ENCODE measurements at regions not wholly inside any gene's neighbourhood (a gene's known extent, or its start where the extent isn't known, plus 50 kb on each side); places are given as distances from the start of the nearest gene placed in this dataset.
"Not testable (repeated sequence)": the region's sequence is repeated elsewhere in the genome, so short reads cannot be mapped to it uniquely, and the experiment has no call there.

DNA sequence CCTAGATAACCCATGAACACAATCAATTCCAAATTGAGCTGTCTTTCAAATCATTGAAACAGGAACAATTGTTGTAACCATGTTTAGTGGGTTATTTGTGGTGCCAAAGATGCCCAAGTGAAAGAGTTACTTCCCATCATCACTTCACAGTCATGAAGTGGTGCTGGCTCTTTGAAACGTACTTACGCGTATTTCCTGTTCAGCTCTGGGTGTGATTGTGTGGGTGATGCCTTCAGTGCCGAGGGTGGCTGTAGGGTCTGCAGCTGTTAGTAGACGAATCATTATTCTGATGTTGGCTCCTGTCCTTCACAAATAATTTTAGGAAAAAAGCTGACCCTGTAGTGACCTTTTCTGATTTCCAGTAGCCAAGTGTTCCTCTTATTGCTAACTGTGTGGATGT lies 323.1 kb upstream of the KIAA1217 start:
- no peak for DNase-seq

DNA sequence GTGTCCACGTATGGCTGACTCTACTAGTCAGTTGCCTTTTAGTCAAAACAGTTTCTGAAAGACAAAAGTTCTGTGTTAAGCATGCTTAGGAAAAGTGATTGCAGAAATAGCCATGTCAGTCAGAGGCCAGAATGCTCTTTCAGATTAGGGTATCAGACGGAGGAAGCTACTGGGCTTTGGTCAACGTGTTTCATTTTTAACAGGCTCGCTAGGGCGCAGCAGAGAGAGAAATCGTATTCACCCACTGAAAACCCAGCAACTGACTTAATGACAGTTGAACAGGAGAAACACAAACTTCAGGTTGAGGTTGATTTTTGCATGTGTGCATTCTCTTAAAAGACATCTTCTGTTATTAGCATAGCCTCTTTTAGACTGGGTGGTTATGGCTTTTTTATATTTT lies 322.6 kb upstream of the KIAA1217 start:
- no peak for DNase-seq

DNA sequence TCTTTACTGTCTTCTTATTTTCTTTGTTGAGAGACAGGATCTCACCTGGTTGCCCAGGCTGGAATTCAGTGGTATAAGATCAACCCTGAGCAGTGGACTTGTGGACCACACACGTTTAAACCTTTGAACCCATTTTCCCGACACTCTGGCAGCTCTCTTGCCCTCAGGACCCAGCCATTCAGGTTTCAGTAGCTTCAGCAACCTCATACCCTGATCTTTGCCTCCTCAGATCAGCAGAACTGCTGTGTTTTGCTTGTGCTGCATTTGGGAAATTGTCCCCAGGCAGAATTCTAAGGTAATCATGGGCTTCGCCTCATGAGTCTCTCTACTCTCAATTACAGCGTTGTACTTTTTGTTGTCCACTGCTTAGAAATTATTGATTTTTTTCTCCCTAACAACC lies 317.6 kb upstream of the KIAA1217 start:
- DNase-seq, result no peak

DNA sequence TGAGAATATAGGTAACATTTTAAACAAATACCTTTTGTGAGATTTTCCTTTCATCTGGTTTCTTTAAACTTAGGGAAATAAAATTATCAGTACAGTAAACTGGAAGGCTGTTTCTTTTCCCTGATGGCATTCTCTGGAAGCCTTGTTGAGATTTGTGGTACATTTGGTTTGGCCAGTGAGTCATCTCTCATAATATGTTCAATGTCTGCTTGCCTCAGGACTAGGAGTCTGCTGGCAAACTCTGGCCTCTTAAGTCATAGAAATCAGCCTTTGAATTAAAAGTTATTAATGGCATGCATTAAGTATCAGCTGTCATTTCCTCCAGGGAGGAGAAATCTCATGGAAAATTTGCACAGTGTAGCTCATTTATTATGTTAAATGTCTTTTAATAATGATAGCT lies 316.6 kb upstream of the KIAA1217 start:
- no peak for DNase-seq

DNA sequence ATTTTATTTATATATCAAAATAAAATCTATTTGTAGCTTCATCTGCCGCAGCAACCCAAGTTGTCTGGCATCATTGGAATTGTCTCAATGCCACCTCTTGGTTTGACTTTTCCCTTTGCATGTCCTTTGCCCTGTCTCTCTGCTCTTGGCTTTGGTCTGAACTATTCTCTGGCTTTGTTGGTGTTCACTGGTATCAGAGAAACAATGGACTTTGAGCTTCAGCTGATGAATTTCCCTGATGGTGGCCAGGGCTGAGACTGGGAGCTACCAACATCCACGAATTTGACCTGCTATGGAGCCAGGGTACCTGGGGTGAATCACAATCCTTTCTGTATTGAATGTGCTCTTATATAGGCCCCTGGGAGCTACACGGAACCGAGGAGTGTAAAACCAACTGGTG lies 311.7 kb upstream of the KIAA1217 start:
- DNase-seq, result no peak

DNA sequence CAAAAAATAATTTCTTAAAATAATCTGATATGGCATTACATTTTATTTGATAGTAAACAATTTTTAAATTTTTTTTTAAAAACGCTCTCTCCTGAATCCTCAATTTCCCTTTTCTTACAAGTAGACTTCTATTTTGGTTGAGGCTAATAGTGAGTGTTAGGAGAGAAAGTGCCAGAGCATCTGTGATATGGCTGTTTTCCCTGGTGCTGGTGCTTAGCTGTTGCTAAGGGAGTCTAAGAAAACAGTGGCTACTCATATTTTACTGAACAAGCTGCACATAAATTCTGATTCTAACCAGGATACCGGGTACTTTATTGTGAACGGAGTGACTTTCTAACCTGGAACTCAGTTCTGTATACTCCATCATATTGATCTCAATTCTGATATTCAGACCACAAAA lies 311.1 kb upstream of the KIAA1217 start:
- no peak for DNase-seq

DNA sequence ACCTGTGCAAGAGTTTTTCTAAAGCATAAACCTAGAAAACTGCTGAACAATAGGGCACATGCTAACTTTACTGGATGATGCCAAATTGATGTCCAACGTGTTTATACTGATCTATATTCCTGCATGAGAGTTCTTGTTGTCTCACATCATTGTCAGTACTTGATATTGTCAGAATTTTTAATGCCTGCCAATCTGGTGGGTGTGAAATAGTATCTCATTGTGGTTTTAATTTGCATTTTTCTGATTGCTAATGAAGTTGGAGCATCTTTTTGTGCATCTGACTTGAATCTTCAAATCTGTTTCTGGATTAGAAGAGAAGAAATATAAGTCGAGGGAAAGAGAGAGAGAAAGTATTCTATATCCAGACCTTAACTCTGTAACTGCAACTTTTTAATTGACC lies 309.8 kb upstream of the KIAA1217 start:
- no peak for DNase-seq

DNA sequence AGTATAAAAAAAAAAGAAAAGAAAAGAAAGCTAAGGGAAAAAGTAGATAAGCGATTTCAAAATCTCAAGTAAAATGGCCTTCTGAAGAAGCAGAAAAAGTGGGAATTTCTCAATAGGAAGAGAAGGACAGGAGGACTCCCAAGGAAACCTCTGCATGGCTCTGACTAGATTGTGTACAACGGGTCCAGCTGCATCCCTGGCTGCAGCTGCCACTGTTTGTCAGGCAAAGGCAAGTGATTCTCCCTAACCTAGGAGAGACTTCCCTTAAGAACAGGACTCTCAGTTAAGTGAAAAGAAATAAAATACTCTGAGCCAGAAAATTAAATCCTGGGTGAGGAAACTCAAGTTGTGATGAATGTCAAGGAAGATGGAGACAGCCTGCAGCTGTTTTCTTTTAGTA lies 298.6 kb upstream of the KIAA1217 start:
- DNase-seq, result no peak

DNA sequence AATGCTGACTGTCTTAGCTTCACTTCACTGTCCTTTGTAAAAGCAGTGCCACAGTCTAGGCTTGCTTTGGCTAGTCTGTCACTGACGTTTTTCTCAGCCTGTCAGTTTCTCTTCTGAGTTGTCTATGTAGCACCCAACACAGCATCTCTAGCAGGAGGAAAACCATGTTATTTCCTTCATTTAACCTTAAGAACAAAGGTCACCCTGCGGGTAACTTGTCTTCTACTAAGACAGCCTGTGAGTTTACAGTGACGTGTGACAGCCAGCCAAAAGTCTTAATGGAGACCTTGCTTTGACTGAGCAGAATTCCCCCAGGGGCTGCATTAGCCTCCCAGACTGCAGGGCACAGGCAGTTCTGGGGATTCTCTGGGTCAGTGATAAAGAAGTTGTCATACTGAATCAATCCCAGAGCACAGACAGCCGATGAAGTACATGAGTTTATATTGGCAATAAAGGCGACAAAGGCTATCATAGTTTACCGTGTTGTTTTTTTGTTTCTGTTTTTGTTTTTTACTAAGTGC lies 296.0 kb upstream of the KIAA1217 start:
- no peak for DNase-seq

DNA sequence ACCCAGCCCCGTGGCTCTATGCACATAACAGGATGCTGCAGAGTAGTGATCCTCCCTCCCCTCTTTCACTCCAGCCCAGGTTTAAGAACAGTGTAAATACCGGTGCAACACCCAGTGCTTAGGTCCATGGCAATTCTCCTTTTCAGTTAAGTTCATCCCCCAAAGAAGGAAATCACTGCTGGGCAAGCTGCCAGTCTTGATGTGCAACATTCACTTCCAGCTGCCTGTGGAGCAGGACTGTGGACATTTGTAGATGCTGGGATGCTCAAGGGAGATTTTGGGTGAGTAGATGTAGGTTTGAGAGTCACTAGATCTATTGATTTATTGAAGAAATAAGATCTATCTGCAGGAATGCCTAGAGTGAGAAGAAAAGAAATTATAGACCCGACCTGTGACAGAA lies 294.3 kb upstream of the KIAA1217 start:
- DNase-seq, result no peak

DNA sequence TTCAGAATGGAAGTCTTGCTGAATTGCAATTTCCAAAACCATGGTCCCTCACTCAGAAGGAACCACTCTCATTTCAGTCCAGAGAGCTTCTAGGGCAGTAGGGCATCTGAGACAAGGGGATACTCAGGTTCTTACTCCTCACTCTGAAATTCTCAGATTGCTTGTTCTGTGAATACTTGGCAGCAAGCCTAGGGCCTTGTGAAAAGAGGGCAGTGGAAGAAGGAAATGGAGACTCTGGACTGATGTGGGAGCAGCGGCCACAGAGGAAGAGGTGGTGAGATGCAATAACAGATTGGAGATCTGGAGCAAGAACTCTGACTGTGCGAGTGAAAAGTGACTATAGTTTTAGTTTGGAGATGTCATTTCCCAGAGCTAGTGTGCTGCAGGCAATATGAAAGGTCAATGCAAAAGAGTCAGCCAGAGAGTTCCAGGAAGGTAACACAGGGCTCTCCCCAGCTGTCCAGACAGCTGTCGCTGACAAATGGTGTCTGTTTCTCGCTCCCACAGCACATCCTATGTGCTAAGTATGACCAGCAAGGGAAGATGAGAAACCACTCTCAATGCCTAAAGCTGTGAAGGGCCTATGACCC lies 291.6 kb upstream of the KIAA1217 start:
- DNase-seq, result peak; percentile 50

DNA sequence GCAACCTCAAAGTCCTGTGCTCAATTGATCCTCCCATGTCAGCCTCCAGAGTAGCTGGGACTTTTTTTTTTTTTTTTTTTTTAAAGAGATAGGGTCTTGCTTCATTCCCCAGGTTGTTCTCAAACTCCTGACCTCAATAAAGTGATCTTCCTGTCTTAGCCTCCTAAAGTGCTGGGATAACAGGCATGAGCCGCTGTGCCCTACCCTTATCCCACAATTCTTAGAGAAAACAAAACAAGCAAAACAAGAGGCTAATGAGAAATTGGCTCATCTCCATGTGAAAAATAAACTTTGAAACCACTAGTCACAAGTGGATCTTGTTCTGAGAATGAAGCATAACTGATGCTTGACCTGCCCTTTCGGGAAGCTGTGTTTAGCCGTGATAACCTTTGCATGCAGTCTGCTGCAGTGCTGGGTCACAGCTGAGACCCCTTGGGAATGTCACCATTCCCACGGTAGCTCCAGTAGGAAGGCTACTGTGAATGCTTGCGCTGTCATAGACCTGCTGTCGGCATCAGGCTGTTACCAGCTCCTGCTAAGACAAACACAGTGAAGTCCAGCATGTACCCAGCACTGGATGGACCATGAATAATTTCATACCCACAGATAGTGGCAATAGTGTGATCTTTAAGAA lies 290.7 kb upstream of the KIAA1217 start:
- peak; percentile 18 for DNase-seq

DNA sequence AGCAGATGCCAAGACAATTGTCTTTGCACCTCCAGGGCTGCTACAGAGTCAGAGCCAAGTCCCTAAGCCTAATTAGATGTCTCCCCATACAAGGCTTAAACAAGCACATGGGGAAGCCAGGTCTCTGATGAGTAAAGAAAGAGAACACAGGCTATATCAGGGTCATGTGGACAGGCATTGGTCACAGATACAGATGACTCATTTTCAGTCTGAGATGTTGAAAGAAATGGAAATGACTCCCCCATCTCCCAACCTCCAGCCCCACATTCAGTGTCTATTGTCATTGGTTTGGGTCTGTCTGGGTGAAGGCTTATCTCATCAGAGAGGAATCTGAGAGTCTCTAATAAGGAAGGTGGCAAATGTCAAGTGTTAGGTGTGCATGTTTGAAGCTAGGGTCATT lies 290.1 kb upstream of the KIAA1217 start:
- DNase-seq, result no peak

DNA sequence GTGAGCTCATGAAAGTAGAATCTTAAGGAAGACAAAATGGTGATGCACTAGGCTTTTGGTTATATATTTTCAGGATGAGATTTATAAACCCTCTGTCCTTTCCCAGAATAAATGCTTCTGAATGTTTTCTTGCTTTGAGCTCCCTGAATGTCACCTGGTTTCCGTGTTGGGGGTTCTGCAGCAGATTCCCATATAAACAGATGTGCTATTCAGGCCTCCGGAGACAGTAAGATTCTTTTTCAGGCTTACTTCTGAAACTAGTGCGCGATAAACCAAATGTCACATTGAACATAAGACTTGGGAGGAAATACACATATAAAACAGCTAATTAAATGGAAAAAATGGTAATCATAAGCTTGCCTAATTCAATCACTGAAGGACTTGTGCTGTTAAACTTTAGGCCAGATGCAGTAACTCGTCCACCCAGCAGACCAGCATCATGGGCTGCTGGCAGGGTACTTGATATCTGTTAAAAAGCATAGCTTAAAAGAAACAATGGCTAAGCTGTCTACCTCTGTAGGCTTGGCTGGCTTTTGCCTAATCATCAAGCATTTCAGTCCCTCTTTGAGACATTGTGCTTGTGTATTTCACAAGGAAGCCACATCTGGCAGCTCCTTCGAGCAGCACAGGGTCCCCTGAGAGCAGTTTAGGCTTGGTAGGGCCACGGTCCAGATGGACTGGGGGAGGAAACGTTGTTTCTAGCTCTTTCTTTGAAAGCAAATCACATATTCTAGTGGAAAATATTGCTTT lies 281.2 kb upstream of the KIAA1217 start:
- DNase-seq, result peak; percentile 51

DNA sequence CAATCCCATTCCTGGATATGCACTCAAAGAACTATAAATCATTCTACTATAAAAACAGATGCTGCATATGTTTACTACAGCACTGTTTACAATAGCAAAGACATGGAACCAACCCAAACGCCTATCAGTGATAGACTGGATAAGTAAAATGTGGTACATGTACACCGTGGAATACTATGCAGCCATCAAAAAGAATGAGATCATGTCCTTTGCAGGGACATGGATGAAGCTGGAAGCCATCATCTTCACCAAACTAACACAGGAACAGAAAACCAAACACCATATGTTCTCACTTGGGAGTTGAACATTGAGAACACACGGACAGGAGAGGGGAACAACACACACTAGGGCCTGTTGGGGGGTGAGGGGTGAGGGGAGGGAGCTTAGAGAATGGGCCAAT lies 274.9 kb upstream of the KIAA1217 start:
- not testable (repeated sequence) for DNase-seq

DNA sequence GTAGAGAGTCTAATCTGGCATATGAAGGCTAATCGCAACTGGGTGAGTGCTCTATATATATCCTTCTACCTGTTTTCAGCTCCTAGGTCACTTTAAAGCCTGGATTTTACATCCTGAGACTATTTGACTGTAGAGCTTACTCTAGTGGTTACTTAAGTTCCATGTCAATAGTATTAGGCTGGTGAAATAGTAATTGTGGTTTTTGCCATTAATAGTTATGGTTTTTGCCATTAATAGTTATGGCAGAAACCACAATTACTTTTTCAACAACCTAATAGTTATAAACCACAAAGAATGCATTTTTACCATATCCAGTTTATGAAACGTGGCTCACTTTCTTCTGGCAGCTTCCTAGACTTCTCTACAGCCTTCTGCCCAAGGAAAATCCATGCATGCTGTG lies 263.1 kb upstream of the KIAA1217 start:
- no peak for DNase-seq

DNA sequence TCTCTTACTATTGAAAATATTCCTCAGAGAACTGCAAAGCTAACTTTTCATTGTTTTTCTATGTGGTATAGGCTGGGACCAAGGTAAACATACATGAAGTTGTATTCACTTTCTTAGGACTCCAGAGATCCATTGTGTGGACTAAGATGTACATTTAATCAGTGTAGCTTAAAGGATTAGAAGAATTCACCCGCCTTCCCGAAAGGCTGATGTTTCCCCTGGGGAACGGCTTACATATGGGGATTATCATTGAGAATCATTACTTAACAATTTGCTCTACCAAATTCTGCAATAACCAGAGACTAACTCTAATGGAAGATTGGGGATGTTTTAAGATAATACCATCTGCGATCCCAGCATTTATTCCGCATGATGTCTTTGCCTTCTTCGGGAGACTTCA lies 257.1 kb upstream of the KIAA1217 start:
- DNase-seq, result no peak

DNA sequence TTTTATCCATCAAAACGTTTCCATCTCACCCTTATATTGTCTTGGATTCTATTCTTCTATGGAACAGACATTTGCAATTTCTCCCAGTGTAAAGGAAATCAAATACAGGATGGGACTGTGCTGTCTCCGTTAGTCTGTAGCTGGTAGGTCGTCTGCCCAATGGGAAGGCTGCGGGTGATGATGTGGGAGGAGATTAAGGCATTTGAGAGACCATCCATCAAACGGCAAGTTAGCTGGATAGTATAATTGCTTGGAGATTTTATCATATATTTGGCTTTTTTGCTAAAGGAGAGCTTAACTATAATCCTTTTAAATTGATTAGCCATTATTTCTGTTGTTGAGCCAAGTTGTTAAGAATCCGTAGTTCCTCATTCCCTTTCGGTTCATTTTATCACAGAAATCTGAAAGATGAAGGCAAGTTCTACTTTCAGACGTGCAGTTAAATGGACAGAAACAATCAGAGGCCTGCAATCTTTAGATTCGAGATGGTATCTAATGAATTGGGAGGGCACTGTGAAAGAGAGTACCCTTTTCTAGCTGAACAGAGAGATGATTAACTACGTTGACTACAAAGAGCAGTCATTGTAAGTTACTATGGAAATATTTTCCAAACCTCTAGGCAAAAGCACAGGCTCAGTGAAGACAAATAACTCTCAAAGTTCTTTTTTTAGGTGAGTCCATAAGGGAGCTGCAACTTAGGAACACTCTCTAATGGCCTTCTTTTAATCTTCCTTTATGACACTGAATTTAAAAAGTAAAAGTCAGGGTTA lies 253.3 kb upstream of the KIAA1217 start:
- no peak for DNase-seq

DNA sequence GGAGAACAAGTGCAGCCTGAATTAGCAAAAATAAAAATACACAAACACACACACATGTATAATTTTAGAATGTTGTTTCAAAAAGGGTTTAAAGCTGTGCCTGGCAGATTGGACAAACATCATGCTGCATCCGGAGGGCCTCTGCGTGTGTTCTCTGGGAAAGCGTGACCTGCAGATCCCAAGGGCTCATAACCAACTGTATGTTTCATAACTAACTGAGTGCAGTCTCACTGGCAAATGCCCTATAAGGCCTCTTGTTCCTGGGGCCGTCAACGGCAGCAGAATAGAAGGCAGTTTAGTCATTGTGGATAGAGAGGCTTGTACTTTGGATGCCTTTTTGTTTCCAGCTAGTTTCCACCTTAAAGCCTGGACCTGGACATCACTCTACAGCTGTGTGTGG lies 243.8 kb upstream of the KIAA1217 start:
- DNase-seq, result no peak

DNA sequence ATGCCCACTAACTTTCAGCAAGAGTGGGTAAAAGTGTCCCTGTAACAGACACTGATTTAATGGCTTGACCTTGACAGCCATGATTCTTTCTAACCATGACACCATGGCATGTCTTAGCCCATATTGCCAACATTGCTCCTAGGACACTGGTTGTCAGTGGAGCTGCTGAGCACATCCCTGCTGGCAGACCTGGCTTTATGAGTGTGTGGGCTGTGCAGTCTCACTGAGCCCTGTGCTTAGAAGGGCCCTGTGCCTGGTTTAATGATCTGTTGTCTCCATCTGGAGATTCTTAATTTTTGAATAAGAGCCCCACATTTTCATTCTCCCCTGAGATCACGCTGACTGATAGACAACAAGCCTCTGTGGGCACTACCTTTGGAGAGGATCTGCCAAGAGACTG lies 243.1 kb upstream of the KIAA1217 start:
- DNase-seq, result peak; percentile 19

DNA sequence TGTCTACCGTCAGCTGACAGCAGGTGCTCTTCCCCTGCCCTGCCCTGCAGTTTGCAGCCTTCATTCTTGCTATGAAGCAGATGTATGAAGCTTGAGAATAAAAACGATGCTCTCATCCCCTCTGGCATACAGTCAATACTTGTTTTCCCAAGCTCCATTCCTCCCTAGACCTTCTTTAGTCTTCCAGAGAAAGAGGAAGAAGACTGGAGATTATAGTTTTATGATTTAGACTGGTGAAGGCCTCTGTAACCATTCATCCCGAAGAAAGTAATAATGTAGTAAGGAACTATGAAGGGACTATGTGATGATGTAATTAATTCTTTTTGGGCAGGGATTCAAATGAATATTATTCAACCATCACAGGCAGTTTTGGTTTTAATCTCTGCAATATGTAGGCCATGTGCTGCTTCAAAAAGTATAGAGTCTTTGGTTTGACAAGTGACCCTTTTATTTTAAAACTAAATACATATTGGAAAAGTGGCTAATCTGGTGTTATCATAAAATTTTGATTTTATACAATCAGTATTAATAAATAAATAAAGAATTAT lies 242.4 kb upstream of the KIAA1217 start:
- peak; percentile 18 for DNase-seq

DNA sequence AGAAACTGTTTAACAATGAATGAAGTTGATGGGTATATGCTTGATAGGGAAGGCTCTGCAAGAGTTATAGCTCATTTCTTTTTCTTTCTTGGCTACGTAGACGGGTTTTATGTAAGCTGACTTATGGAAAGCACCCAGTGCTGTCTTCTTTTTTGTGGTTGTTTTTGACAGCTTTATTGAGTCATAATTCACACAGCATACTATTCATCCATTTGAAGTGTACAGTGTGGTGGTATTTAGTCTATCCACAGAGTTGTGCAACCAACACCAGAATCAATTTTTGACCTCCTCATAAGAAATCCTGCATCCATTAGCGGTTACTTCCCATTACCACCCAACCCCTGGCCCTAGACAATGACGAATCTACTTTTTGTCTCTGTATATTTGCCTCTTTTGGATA lies 240.6 kb upstream of the KIAA1217 start:
- no peak for DNase-seq

DNA sequence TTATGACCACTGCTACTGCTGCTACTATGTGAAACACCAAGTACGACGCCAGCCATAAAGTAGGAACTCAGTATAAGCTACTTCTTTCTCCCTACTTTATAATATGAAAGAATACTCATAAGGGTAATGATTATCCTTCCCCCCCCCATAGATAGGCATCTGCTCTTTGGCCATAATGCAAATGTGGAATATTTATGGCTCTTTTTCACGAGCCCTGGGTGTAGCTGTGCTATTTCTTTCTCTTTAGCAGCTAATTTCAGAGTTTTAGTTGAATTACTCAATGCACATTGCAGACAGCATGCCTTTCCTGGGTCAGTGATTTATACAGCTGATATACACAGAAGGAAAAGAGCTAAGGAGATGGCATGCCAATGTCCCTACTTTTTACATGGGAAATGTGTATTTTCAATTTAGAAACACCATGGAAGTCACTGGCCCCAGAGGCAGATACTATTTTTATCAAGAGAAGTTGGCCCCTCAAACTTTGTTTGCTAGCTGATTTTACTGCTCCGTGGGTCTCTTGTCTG lies 234.1 kb upstream of the KIAA1217 start:
- no peak for DNase-seq
